ENCODE measurements at regions not wholly inside any gene's neighbourhood (a gene's known extent, or its start where the extent isn't known, plus 50 kb on each side); places are given as distances from the start of the nearest gene placed in this dataset.

DNA sequence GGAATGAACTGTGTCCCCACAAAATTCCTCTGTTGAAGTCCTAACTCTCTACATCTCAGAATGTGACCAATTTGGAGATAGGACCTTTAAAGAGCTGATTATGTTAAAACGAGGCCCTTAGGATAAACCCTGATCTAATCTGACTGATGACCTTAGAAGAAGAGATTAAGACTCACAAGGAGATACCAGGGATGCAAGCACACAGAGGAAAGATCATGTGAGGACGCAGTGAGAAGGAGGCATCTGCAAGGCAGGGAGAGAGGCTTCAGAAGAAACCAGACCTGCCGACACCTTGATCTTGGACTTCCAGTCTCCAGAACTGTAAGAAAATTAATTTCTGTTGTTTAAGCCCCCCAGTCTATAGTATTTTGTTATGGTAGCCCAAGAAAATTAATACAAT is 94.9 kb upstream of the ZNF800 start (continued):
- TF ChIP-seq REST (IDR thresholded peaks at IDR 0.05; ENCODE audit: low read depth, low read length) (no peak), ELF1 (IDR thresholded peaks at IDR 0.05) (no peak)

GRCh38 chr7:127486654-127487053 is 94.1 kb upstream of the ZNF800 start:
- no peaks in the 10 kb centered on the region for H3K36me3 ChIP-seq (replicated peaks in 1 of 2; ENCODE audit: control insufficient read depth in 1 of 2, insufficient read depth in 2 of 2, low read length in 1 of 2)
- no peak overlapping the region for H3K4me2 ChIP-seq
- no peaks in the 10 kb centered on the region for H3K27me3 ChIP-seq (ENCODE audit: insufficient read depth)
- no peak overlapping the region for H2AFZ ChIP-seq (ENCODE audit: low read depth)
- ChIA-PET CTCF (interaction anchor here (1.4 to 1.9 kb wide), 2 partner anchors 10 to 28 kb away, joined by 3 to 5 read pairs; no protein-coding TSS in a partner anchor), POLR2A (no interaction called here)
- no peaks in the 10 kb centered on the region for H3K79me2 ChIP-seq (ENCODE audit: insufficient read depth)
- WGBS (ENCODE audit: low lambda C conversion rate): 31% methylated on average over 3 of the region's 3 CpGs
- no peak overlapping the region for H3K9ac ChIP-seq
- no peak overlapping the region for H3K27ac ChIP-seq (ENCODE audit: low read depth in 2 of 2, low read length in 1 of 2)
- no peak for DNase-seq
- no peak overlapping the region for H3K4me3 ChIP-seq (ENCODE audit: low read depth in 2 of 2, low read length in 1 of 2)
- H3F3A ChIP-seq (replicated peaks; ENCODE audit: insufficient read depth): peaks cover 3% of the 10 kb centered on the region
- H4K20me1 ChIP-seq (ENCODE audit: insufficient read depth): no peaks in the 10 kb centered on the region
- H3K9me2 ChIP-seq: no peaks in the 10 kb centered on the region
- TF ChIP-seq NRF1 (IDR thresholded peaks at IDR 0.05; ENCODE audit: low read depth, low read length): no peak
- no peak for TF ChIP-seq MXI1 (IDR thresholded peaks at IDR 0.05; ENCODE audit: low read depth, low read length)
- TF ChIP-seq MEF2A (IDR thresholded peaks at IDR 0.05; ENCODE audit: borderline replicate concordance, low read depth): no peak
- peak; percentile 27; the same call in 1 of the 2 replicates for TF ChIP-seq FOSL2 (IDR thresholded peaks at IDR 0.05; ENCODE audit: borderline replicate concordance, low read depth)
- H3K9me3 ChIP-seq: no peaks in the 10 kb centered on the region
- no peaks in the 10 kb centered on the region for H3K4me1 ChIP-seq (ENCODE audit: control insufficient read depth in 1 of 2, insufficient read depth in 2 of 2, low read depth in 1 of 2, low read length in 1 of 2)

DNA sequence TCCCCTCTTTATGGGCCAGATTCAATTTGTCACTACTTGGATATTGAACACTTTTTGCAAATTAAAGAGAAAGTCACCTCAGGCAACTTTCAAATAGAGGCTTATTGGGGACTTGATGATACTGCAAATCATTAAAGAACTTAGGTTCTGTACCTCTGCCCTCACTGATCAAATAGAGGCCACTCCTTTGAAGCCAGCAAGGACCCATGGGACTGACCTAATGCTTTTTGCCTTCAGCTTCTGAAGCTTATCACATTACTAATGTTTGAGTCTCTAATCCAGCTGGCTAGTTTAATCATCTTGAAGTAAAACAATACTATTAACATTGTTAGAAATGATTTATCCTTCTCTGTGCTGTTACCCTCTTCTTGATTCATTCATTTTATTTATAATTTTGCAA is 93.0 kb upstream of the ZNF800 start:
- Histone ChIP-seq H3K27me3 (ENCODE audit: insufficient read depth) (no peaks in the 10 kb centered on the region), H4K20me1 (ENCODE audit: insufficient read depth) (no peaks in the 10 kb centered on the region), H3K36me3 (replicated peaks in 1 of 2; ENCODE audit: control insufficient read depth in 1 of 2, insufficient read depth in 2 of 2, low read length in 1 of 2) (no peaks in the 10 kb centered on the region), H3K4me2 (no peak overlapping the region), H3K27ac (ENCODE audit: low read depth in 2 of 2, low read length in 1 of 2) (no peak overlapping the region), H3K9ac (no peak overlapping the region), H3K9me3 (no peaks in the 10 kb centered on the region), H2AFZ (ENCODE audit: low read depth) (no peak overlapping the region), H3K4me3 (ENCODE audit: low read depth in 2 of 2, low read length in 1 of 2) (no peak overlapping the region), H3K79me2 (ENCODE audit: insufficient read depth) (no peaks in the 10 kb centered on the region), H3F3A (replicated peaks; ENCODE audit: insufficient read depth) (peaks cover 3% of the 10 kb centered on the region), H3K4me1 (ENCODE audit: control insufficient read depth in 1 of 2, insufficient read depth in 2 of 2, low read depth in 1 of 2, low read length in 1 of 2) (no peaks in the 10 kb centered on the region), H3K9me2 (no peaks in the 10 kb centered on the region)
- no peak for DNase-seq
- ChIA-PET CTCF (interaction anchor here (0.7 to 1.2 kb wide), 2 partner anchors 9 to 13 kb away, joined by 3 to 4 read pairs; no protein-coding TSS in a partner anchor), POLR2A (no interaction called here)
- no peak for TF ChIP-seq CTCF (IDR thresholded peaks at IDR 0.05)
- no peak for TF ChIP-seq TAF1 (IDR thresholded peaks at IDR 0.05; ENCODE audit: borderline replicate concordance, low read depth, low read length)
- no peak for TF ChIP-seq EP300 (IDR thresholded peaks at IDR 0.05; ENCODE audit: borderline replicate concordance in 1 of 2, low read depth in 1 of 2, low read length in 1 of 2)
- TF ChIP-seq RFX5 (IDR thresholded peaks at IDR 0.05; ENCODE audit: low read length): no peak
- TF ChIP-seq FOSL2 (IDR thresholded peaks at IDR 0.05; ENCODE audit: borderline replicate concordance, low read depth): no peak
- TF ChIP-seq SIN3A (IDR thresholded peaks at IDR 0.05; ENCODE audit: borderline replicate concordance, low read depth, low read length): no peak
- no peak for TF ChIP-seq ZBTB33 (IDR thresholded peaks at IDR 0.05; ENCODE audit: borderline replicate concordance, low read depth)
- no peak for TF ChIP-seq NRF1 (IDR thresholded peaks at IDR 0.05; ENCODE audit: low read depth, low read length)
- TF ChIP-seq GATA2 (CRISPR knock-in tag; IDR thresholded peaks at IDR 0.05): no peak
- TF ChIP-seq REST (IDR thresholded peaks at IDR 0.05; ENCODE audit: low read depth, low read length): no peak
- TF ChIP-seq ELF1 (IDR thresholded peaks at IDR 0.05): no peak
- TF ChIP-seq FOXM1 (IDR thresholded peaks at IDR 0.05; ENCODE audit: low read depth): no peak
